NCI-H1417 treated with DMSO at 0.1 percent for 48 hours (cell line): ENCODE measurements at regions not wholly inside any gene's neighbourhood (a gene's known extent, or its start where the extent isn't known, plus 50 kb on each side); places are given as distances from the start of the nearest gene placed in this dataset.

ENCODE experiments used
- DNase-seq: peaks from one replicate; lab custom pipeline; 2025; lab: John Stamatoyannopoulos, UW

GRCh38 chr6:80457439-80457933, 351.0 kb downstream of the BCKDHB start:
- DNase-seq, result no peak

DNA sequence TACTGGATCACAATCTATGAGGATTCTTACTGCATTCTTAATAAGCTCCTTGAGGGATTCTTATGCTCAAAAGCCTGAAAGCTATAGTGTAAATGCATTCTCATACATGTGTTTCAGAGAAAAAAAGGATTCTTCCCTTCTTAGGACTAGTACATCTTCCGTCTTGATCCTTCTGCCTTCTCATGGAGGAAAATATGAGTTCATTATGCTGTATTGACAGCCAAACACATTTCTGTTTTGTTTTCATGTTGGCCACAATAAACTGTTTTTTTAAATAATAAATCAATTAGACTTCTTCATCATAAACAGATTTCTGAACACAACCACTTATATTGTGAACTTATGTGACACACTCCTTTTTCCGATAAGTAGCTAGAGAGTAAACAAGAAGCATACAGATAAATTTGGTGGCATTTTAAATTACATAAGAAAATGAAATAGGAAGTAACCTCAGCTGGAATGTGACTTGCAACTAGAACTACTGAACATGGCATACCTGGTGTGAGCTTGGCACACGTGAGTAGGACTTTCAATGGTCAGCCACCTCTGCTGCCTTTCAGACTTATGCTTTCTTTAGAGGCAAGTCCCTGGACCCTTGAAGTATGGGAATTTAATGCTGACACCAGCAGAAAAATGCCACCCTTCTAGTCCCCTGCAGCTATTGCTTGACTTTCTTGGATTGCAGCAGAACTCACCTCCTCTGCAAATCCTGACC, 350.4 kb downstream of the BCKDHB start:
- DNase-seq, result no peak

GRCh38 chr6:80454661-80455365, 348.3 kb downstream of the BCKDHB start:
- DNase-seq, result no peak

DNA sequence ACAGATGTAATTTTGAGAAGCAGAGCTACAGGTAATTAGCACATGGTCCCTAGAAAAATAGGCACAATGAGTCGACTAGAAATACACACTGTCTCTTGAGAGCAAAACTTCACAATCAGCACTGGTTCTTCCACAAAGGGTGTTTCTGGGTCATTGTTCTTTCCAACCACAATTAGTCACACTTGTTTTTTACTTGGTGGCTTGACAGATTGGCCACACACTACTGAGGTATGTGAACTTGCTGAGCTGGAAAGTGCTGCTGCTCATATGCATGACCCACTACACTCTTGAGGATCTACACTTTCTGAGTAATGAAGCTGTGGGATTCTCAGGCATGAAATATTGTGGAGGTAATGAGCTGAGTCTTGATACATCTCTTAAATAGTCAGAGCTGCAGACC, 347.7 kb downstream of the BCKDHB start:
- no peak for DNase-seq

GRCh38 chr6:80449726-80450125, 343.3 kb downstream of the BCKDHB start:
- no peak for DNase-seq

DNA sequence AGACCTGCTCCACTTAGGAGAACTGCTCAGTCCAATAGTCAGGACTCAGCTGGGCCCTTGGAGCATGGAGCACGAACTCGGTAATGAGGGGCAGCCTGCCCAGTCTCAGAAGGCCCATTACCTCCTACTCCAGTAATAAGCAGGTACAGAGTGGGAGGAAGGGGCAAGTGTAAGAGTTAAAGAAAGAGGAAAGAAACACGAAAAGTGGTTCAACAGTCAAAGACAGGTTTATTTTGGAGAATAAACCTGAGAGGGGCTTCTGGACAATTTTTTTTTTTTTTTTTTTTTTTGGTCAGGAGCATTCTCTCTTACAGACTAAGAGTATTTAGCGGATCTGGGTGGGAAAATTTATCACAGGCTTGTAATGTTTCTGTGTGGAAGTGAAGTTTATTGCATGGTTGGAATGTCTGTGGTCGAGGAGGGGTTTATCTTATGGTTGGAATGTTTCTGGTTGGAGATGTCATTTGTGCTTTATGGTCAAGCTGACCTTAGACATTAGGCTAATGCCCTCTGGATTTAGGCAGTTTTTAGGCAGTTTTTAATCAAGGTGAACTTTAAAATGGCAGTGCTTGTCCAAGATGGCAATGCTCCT, 340.1 kb downstream of the BCKDHB start:
- no peak for DNase-seq

- DNase-seq, result no peak
Observed at GRCh38 chr6:80445751-80446150, 339.3 kb downstream of the BCKDHB start.

GRCh38 chr6:80442366-80442765, 335.9 kb downstream of the BCKDHB start:
- no peak for DNase-seq

GRCh38 chr6:80441131-80441530, 334.7 kb downstream of the BCKDHB start:
- no peak for DNase-seq

GRCh38 chr6:80440496-80441115, 334.1 kb downstream of the BCKDHB start:
- DNase-seq, result no peak

DNA sequence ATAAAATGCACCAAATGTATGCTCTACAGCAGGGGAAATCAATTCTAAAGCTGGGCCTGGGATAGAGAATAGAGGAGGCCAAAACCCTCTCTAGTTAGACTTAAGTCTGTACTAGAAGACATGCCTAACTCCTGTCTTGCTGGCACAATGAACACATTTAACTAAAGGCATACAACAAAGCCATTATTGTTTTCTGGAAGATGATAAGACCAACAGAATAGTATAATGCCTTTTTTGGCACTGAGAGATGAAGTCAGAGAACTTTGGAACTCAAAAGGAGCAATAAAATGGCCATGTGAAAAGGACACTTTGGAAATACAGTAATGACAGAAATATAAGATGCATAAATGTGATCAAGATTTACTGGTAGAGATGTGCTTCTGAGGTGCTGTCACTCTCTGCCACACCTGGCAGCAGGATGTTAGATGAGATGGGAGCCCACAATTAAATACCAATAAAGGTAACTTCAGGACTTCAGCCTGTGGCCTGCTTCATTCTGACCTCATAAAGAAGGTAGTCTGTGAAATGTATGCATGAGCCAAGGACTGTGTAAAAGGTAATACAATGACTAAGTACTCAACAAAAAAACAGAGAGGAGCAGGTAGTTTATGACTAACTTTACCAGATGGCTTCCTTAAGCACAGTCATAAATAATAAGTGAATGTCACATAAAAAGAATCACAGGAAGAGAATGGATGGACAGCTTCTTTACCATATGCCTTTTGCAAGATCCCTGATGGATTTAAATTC, 333.4 kb downstream of the BCKDHB start:
- DNase-seq, result no peak

GRCh38 chr6:80438772-80439171, 332.3 kb downstream of the BCKDHB start:
- DNase-seq, result no peak

DNA sequence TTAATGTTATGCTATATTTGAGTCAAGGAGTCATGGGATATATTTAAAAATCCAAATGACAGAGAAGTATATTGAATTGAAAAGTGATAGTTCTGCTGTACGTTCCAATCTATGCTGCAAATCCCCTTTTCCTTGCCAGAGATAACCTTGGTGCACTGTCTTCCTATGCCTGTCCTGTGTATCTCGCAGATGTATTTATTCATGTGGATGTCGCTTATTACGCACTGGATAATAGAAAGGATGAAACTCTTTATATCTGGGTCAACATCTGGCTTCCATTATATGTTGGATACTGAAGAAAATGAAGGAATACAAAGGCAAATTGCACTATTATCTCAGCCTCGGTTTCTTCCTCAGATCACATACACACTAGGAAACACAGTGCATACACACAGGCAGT, 331.3 kb downstream of the BCKDHB start:
- no peak for DNase-seq

DNA sequence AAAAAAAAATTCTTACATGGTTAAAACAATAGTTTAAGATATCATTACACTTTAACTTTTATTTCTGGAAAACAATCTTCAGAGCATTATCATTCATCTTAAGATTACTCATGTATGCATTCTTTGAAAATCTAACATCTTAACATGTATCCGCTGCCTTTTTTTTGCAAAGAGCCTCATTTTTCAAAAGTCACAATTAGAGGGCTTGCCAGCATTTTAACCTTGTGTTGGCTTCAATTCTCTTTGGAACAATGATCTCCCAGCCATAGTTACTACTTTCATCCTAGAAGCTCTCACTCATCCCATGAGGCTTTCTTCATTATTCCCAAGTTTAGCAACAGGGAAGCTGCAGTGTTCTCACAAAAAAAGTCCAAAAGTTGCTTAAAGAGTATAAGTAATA, 330.8 kb downstream of the BCKDHB start:
- no peak for DNase-seq

GRCh38 chr6:80436663-80437062, 330.2 kb downstream of the BCKDHB start:
- no peak for DNase-seq

DNA sequence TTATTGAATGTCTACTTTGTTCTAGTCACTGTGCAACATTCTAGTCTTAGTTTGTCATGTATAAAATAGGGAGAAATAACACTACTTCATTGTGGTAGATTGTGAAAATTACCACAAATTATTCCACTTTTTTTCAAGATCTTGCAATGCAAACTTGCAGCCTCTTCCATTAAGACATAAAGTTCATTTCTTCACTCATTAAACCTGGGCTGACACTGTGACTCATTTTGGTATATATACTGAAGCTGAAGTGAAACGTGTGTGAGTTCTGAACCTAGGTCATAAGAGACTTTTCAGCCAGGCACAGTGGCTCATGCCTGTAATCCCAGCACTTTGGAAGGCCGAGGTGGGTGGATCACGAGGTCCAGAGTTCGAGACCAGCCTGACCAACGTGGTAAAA, 329.0 kb downstream of the BCKDHB start:
- DNase-seq, result no peak

GRCh38 chr6:80434691-80435350, 328.4 kb downstream of the BCKDHB start:
- DNase-seq, result no peak

- DNase-seq, result no peak
Observed at GRCh38 chr6:80433673-80434025, 327.2 kb downstream of the BCKDHB start.

DNA sequence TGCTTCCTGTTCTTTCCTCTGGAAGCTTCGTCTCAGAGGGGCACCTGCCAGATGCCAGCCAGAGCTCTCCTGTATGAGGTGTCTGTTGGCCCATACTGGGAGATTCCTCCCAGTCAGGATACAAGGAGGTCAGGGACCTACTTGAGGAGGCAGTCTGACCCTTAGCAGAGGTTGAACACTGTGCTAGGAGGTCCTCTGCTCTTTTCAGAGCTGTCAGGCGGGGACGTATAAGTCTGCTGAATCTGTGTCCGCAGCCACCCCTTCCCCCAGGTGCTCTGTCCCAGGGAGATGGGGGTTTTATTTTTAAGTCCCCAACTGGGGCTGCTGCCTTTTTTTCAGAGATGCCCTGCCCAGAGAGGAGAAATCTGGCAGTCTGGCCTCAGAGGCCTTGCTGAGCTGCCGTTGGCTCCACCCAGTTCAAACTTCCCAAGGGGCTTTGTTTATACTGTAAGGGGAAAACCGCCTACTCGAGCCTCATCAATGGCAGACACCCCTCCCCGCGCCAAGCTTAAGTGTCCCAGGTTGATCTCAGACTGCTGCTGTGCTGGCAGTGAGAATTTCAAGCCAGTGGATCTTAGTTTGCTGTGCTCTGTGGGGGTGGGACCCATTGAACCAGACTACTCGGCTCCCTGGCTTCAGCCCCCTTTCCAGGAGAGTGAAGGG, 326.7 kb downstream of the BCKDHB start:
- DNase-seq, result no peak

DNA sequence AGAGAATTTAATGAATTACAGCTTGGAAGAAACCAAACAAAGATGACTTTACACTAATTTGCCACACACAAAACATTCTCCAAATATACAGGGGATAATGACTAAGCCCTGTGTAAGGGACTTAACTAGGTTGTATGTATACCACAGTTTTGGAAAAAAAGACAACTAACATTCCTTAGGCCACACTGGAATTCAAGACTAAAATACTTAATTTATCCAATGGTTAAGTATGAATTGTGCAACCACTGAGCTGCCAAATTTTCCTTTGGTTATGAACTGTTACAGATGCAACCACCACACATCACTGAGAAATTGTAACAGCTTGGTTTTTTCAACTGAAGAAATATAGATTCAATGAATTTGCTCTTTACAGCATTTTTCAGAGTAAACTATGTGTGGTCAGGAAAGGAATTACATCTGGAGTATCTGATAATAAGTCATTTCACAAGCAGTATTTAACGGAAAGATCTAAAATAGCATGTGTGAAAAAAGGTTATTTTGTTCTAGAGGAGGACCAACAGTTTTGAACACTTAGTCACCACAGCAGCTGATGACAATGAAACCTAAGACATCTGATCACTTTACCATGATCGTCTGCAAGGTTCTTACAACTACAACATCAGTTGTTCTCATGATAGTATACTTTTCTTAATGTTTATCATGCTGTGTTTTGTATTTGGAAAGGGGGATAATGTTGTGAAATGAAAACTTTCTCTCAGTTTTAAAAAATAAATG, 318.8 kb downstream of the BCKDHB start:
- DNase-seq, result no peak
